Dendritic cell treated with granulocyte-macrophage colony-stimulating factor and Interleukin-4, amounts not matched to agents 40 ng/mL and 50 ng/mL, for 4 days (primary cell): ENCODE measurements at regions not wholly inside any gene's neighbourhood (a gene's known extent, or its start where the extent isn't known, plus 50 kb on each side); places are given as distances from the start of the nearest gene placed in this dataset.

Source experiments
- H3K27ac Mint-ChIP-seq: one replicate; pipeline ENCODE4 v1.8.0; 2022; ENCODE audit warnings: mild to moderate bottlenecking, mixed read lengths
- H3K27me3 Mint-ChIP-seq: one replicate; pipeline ENCODE4 v1.8.0; 2022; ENCODE audit warnings: mild to moderate bottlenecking, mixed read lengths
- H3K36me3 Mint-ChIP-seq: one replicate; pipeline ENCODE4 v1.8.0; 2022; ENCODE audit warnings: low read depth, mixed read lengths
- H3K4me1 Mint-ChIP-seq: one replicate; pipeline ENCODE4 v1.8.0; 2022; ENCODE audit warnings: low read depth, mixed read lengths
- H3K4me3 Mint-ChIP-seq: one replicate; pipeline ENCODE4 v1.8.0; 2022; ENCODE audit warnings: mild to moderate bottlenecking, moderate library complexity, mixed read lengths
- H3K9me3 Mint-ChIP-seq: one replicate; pipeline ENCODE4 v1.8.0; 2022; ENCODE audit warnings: mixed read lengths
- intact Hi-C: fragments of 100-400 bp; cut with micrococcal nuclease; formaldehyde crosslinking; loops from one replicate; pipeline ENCODE4 v1.15.0; 2022

GRCh38 chr10:89090756-89091445, 100.3 kb downstream of the FAS start:
- peak overlapping the region; percentile 41 for H3K27ac Mint-ChIP-seq
- H3K36me3 Mint-ChIP-seq, result no peaks in the 10 kb centered on the region
- intact Hi-C loops, result no loop called here
- H3K4me3 Mint-ChIP-seq, result peak overlapping the region; percentile 24
- H3K27me3 Mint-ChIP-seq, result peaks cover 4% of the 10 kb centered on the region
- peaks cover 36% of the 10 kb centered on the region for H3K4me1 Mint-ChIP-seq
- H3K9me3 Mint-ChIP-seq, result no peaks in the 10 kb centered on the region

DNA sequence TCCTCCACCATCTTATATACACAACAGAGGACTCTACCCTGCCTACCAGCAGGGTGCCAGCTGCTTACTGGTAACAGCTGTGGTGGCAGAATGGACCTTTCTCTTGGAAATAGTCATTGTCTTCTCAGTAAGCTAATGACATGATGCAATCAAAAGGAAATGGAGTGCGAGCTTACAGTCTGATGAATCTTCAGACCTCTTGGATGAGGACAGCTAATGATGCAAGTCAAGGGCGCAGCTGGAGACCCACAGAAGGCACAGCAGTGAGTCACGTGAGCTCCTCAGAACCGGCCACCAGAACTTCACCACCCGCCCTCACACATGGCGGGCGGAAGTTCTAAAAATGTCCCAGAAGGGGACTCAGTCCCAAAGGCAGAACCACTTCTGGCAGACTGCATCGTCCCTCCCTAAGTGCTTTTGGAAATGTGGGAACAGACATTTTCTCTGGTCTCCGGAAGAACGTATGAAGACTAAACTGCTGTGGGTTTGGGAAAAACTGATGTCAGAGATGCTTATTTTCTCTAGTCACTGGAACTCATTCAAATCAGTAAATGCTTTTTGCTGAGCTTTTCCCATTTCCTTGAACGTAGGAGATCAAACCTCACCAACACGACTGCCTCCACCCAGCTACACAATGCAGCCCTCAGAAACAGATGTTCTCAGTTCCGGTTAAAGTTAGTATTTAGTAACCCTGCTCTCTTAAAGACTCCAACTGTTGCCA, 96.4 kb downstream of the FAS start:
- H3K9me3 Mint-ChIP-seq, result no peaks in the 10 kb centered on the region
- peaks cover 27% of the 10 kb centered on the region for H3K4me1 Mint-ChIP-seq
- intact Hi-C loops, result loop anchor here (1.0 to 5.0 kb wide), 4 partner anchors 36 to 120 kb away; partner anchors contain the start of genes CH25H and FAS
- H3K4me3 Mint-ChIP-seq, result no peak overlapping the region
- H3K27me3 Mint-ChIP-seq, result no peaks in the 10 kb centered on the region
- H3K27ac Mint-ChIP-seq, result no peak overlapping the region
- H3K36me3 Mint-ChIP-seq, result no peaks in the 10 kb centered on the region

- intact Hi-C loops, result loop anchor here (5.0 kb wide), 1 partner anchor 93 kb away; the partner anchor contains the start of gene FAS
- Mint-ChIP-seq H3K36me3 (no peaks in the 10 kb centered on the region), H3K27me3 (no peaks in the 10 kb centered on the region), H3K27ac (no peak overlapping the region), H3K4me3 (no peak overlapping the region), H3K4me1 (peaks cover 30% of the 10 kb centered on the region), H3K9me3 (no peaks in the 10 kb centered on the region)
These were observed 94.6 kb downstream of the FAS start for GRCh38 chr10:89085153-89085552.

DNA sequence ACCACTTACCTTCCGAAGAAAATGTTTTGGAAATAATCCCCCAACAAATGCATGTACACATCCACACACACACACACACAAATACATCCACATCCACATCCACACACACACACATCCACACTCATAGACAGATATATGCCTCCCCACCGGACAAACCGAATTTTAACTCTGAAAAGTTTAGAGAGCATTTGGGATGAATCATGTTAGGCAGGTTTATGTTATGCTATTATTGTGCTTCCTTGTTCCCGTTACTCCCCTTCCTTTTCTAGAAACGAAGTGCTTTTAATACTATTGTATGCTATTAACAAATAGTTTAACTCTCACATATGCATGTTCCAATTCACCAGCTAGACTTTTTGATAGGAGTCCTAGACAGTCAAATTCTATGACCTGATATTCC, 91.5 kb downstream of the FAS start:
- Mint-ChIP-seq H3K4me1 (peaks cover 35% of the 10 kb centered on the region), H3K4me3 (no peak overlapping the region), H3K27ac (no peak overlapping the region), H3K27me3 (peaks cover 1% of the 10 kb centered on the region), H3K9me3 (no peaks in the 10 kb centered on the region), H3K36me3 (no peaks in the 10 kb centered on the region)
- intact Hi-C loops, result no loop called here

GRCh38 chr10:89080660-89081059, 90.1 kb downstream of the FAS start:
- Mint-ChIP-seq H3K27ac (peak overlapping the region; percentile 21), H3K36me3 (no peaks in the 10 kb centered on the region), H3K27me3 (peaks cover 4% of the 10 kb centered on the region), H3K4me1 (peaks cover 35% of the 10 kb centered on the region), H3K4me3 (no peak overlapping the region), H3K9me3 (no peaks in the 10 kb centered on the region)
- intact Hi-C loops, result no loop called here

DNA sequence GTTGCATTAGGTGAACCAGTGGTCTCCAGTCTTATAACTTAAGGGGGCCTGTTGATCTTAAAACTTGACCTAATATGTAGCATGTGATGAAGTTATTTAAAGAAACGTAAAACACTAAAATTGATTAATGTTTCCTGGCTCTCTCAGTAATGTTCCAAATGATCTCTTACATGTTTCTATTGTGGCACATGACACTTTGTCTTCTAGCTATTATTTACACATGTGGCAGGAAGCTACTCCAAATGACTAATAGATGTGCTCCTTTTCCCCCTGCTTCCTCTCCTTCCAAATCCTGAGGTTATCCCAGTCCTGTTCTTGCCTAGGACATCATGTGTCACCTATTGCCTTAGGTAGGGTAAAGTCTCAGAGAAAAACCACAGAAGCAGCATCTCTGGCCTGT, 89.4 kb downstream of the FAS start:
- Mint-ChIP-seq H3K4me1 (peaks cover 35% of the 10 kb centered on the region), H3K36me3 (no peaks in the 10 kb centered on the region), H3K27me3 (peaks cover 4% of the 10 kb centered on the region), H3K9me3 (no peaks in the 10 kb centered on the region), H3K27ac (peak overlapping the region; percentile 21), H3K4me3 (no peak overlapping the region)
- intact Hi-C loops, result no loop called here

DNA sequence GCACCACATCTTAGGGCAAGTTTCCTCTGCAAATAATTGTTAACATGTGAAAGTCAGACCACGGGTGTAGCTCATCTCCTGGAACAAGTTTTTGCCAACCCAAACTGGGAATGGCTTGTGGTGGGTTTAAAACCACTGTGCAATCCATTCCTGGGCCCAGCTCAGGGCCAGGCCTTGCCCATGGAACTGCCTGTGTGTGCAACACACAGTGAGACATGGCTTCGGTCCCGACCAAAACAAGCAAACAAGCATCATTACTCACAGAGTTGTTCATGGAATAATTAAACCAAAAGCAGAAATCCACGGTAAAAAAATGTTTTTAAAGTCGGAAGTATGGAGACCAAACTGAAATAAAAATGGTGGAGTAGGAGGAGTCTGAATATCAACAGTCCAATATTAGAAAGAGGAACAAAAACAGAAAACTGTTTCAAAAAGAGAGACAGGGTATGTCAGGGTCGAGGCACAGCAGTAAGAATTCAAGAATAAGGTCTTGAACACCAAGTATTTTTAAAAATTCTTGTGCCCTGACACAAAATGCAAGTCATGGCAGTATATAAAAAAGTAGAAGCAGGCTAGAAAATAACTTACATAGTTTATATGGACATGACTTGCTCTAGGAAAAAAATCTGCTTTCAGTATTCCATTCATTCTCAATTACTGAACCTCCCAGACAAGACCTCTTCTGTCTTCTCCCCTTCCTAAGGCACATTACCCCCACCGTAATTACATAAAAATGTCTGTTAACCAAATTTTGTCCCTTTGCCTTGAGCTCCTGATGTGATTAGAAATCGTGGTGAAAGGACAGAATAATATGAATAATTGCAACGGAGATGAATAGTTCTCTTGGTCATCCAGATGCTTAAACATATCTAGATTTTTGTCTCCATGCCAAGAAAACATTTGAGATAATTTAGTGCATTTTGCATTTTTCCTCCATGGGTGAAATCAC, 88.4 kb downstream of the FAS start:
- Mint-ChIP-seq H3K4me1 (peaks cover 35% of the 10 kb centered on the region), H3K36me3 (no peaks in the 10 kb centered on the region), H3K9me3 (no peaks in the 10 kb centered on the region), H3K4me3 (no peak overlapping the region), H3K27me3 (peaks cover 4% of the 10 kb centered on the region), H3K27ac (peak overlapping the region; percentile 52)
- intact Hi-C loops, result no loop called here

GRCh38 chr10:89076120-89076519, 85.5 kb downstream of the FAS start:
- peaks cover 25% of the 10 kb centered on the region for H3K4me1 Mint-ChIP-seq
- no peak overlapping the region for H3K27ac Mint-ChIP-seq
- H3K36me3 Mint-ChIP-seq, result no peaks in the 10 kb centered on the region
- intact Hi-C loops, result no loop called here
- peaks cover 4% of the 10 kb centered on the region for H3K27me3 Mint-ChIP-seq
- no peak overlapping the region for H3K4me3 Mint-ChIP-seq
- no peaks in the 10 kb centered on the region for H3K9me3 Mint-ChIP-seq

GRCh38 chr10:89075631-89076030, 85.0 kb downstream of the FAS start:
- Mint-ChIP-seq H3K27me3 (peaks cover 4% of the 10 kb centered on the region), H3K4me3 (no peak overlapping the region), H3K27ac (no peak overlapping the region), H3K36me3 (no peaks in the 10 kb centered on the region), H3K9me3 (no peaks in the 10 kb centered on the region), H3K4me1 (peaks cover 20% of the 10 kb centered on the region)
- intact Hi-C loops, result no loop called here

DNA sequence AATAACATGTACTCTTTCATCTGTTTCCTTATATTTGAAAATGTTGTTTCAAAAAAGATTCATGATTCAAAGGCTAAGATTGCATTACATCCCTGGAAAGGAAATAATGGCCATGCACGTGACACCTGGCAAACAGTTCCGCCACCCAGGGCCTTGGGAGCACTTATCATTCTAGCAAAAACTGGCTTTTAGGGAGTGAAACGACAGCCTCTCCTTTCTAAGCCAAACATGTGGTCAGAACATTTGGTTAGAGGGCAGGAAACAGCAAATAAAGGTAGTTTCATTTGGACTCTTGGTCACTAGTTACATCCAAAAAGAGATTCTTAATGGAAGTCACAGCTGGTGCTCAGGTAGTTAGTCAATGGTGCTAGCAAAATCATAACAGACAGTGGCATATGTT, 83.5 kb downstream of the FAS start:
- intact Hi-C loops, result no loop called here
- Mint-ChIP-seq H3K27ac (no peak overlapping the region), H3K9me3 (no peaks in the 10 kb centered on the region)

DNA sequence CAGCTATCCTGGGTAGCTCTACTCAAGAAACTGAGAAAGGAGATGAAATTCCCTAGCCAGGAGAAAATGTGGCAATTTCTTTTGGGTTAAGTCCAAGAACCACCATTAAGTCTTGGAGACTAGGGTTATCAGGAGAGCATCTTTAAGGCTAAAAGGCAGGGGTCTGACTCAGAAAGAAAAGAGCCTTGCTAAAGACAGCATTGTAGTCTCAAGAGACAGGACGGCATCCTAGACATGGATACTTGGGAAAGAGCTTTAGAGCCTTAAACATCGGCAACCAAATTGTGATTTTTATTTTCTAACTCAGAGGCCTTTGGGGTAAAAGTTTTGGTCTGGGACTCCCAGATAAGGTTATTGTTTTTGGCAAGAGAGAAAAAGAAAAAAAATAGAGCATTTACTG, 83.1 kb downstream of the FAS start:
- peaks cover 3% of the 10 kb centered on the region for H3K4me1 Mint-ChIP-seq
- H3K36me3 Mint-ChIP-seq, result no peaks in the 10 kb centered on the region
- H3K9me3 Mint-ChIP-seq, result no peaks in the 10 kb centered on the region
- H3K27ac Mint-ChIP-seq, result no peak overlapping the region
- intact Hi-C loops, result no loop called here
- no peak overlapping the region for H3K4me3 Mint-ChIP-seq
- H3K27me3 Mint-ChIP-seq, result peaks cover 4% of the 10 kb centered on the region

More for the DNA sequence above, 83.5 kb downstream of the FAS start:
- Mint-ChIP-seq H3K4me1 (peaks cover 7% of the 10 kb centered on the region), H3K4me3 (no peak overlapping the region), H3K36me3 (no peaks in the 10 kb centered on the region), H3K27me3 (peaks cover 4% of the 10 kb centered on the region)

- Mint-ChIP-seq H3K27me3 (peaks cover under 1% of the 10 kb centered on the region), H3K4me1 (no peaks in the 10 kb centered on the region), H3K9me3 (no peaks in the 10 kb centered on the region), H3K4me3 (no peak overlapping the region), H3K36me3 (no peaks in the 10 kb centered on the region), H3K27ac (no peak overlapping the region)
- intact Hi-C loops, result no loop called here
These were observed 79.0 kb downstream of the FAS start for GRCh38 chr10:89069589-89069988.
